ENCODE measurements at regions not wholly inside any gene's neighbourhood (a gene's known extent, or its start where the extent isn't known, plus 50 kb on each side); places are given as distances from the start of the nearest gene placed in this dataset.

DNA sequence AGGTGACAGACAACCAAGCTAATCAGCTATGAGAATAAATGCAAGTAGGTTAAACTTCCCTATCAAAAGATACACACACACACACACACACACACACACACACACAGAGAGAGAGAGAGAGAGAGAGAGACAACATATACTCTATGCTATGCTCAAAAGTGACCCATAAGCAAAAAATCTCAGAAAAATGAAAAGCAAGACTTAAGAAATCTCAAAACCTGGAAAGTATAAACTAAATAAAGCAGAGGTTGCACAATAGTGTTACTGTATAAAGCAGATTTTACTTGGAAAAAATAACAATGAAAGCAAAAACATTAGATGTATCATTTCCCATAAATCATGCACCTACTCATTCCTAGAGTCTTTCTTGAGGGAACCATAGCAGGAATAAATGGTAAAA, 221.5 kb downstream of the INHBA start:
- Mint-ChIP-seq H3K9me3 (peaks cover 13% of the 10 kb centered on the region; the same call in 2 of the 3 replicates), H3K4me1 (0 out of 3 replicates have a peak, but pooled peaks cover 2% of the 10 kb centered on the region), H3K4me3 (no peak overlapping the region), H3K27ac (no peak overlapping the region), H3K36me3 (ENCODE audit: low read depth) (peaks cover 7% of the 10 kb centered on the region; the same call in 1 of the 3 replicates), H3K27me3 (ENCODE audit: insufficient read depth, low read depth, poor library complexity) (no peaks in the 10 kb centered on the region)
- Histone ChIP-seq H4K20me1 (replicated peaks; ENCODE audit: insufficient read depth) (no peaks in the 10 kb centered on the region), H3K4me2 (no peak overlapping the region), H3K27me3 (ENCODE audit: insufficient read depth) (no peaks in the 10 kb centered on the region), H3K36me3 (ENCODE audit: insufficient read depth) (no peaks in the 10 kb centered on the region; the same call in 1 of the 2 replicates), H2AFZ (no peak overlapping the region), H3F3A (replicated peaks; ENCODE audit: low read depth) (no peaks in the 10 kb centered on the region), H3K4me1 (ENCODE audit: insufficient read depth) (no peaks in the 10 kb centered on the region), H3K4me3 (no peak overlapping the region), H3K27ac (ENCODE audit: low read depth) (no peak overlapping the region), H3K79me2 (replicated peaks; ENCODE audit: insufficient read depth) (no peaks in the 10 kb centered on the region), H3K9me2 (ENCODE audit: insufficient read depth) (no peaks in the 10 kb centered on the region; the same call in none of the 2 replicates)
- DNase-seq (ENCODE audit: low spot score): no peak
- no peak for ATAC-seq
- no peak for TF ChIP-seq POLR2AphosphoS5 (IDR thresholded peaks at IDR 0.05; ENCODE audit: low read depth)
- TF ChIP-seq, protein P1, sequence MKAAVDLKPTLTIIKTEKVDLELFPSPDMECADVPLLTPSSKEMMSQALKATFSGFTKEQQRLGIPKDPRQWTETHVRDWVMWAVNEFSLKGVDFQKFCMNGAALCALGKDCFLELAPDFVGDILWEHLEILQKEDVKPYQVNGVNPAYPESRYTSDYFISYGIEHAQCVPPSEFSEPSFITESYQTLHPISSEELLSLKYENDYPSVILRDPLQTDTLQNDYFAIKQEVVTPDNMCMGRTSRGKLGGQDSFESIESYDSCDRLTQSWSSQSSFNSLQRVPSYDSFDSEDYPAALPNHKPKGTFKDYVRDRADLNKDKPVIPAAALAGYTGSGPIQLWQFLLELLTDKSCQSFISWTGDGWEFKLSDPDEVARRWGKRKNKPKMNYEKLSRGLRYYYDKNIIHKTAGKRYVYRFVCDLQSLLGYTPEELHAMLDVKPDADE (IDR thresholded peaks at IDR 0.05): no peak
- no peak for TF ChIP-seq STAT1 (IDR thresholded peaks at IDR 0.05; ENCODE audit: unreplicated experiment)
- no peak for TF ChIP-seq ZNF331 (CRISPR knock-in tag; IDR thresholded peaks at IDR 0.05; ENCODE audit: low read depth)
- no peak for TF ChIP-seq ZNF462 (CRISPR knock-in tag; IDR thresholded peaks at IDR 0.05)
- no peak for TF ChIP-seq REST (IDR thresholded peaks at IDR 0.05; ENCODE audit: unreplicated experiment)
- TF ChIP-seq EZH2phosphoT487 (IDR thresholded peaks at IDR 0.05; ENCODE audit: unreplicated experiment): no peak
- no peak for TF ChIP-seq ZNF114 (CRISPR knock-in tag; IDR thresholded peaks at IDR 0.05)
- no peak for TF ChIP-seq NANOG (IDR thresholded peaks at IDR 0.05; ENCODE audit: borderline replicate concordance)
- no peak for TF ChIP-seq CREB1 (CRISPR knock-in tag; IDR thresholded peaks at IDR 0.05; ENCODE audit: low read depth)
- no peak for TF ChIP-seq JUNB (IDR thresholded peaks at IDR 0.05; ENCODE audit: unreplicated experiment)
- no peak for TF ChIP-seq CTCF (conservative IDR thresholded peaks at IDR 0.05; ENCODE audit: low read depth in 2 of 2)
- TF ChIP-seq EZH2 (IDR thresholded peaks at IDR 0.05; ENCODE audit: low read depth, unreplicated experiment): no peak

Data from GM23338 (cell line).